CD4-positive, alpha-beta memory T cell (primary cell): ENCODE measurements at regions not wholly inside any gene's neighbourhood (a gene's known extent, or its start where the extent isn't known, plus 50 kb on each side); places are given as distances from the start of the nearest gene placed in this dataset.

Source experiments
- CTCF ChIA-PET: fragments of 350-600 bp; sonication (Branson Sonifier 250); formaldehyde crosslinking; loops from one replicate; lab custom pipeline; 2021; ENCODE audit warnings: inconsistent platforms; ENCODE audit not compliant: partially characterized antibody; lab: Charles Lee
- POLR2A ChIA-PET: fragments of 350-600 bp; sonication (Branson Sonifier 250); formaldehyde crosslinking; loops from one replicate; lab custom pipeline; 2021; ENCODE audit not compliant: partially characterized antibody; lab: Charles Lee
- DNase-seq, 5 donors: peaks; one replicate each; pipeline versions ENCODE4 v3.0.0 to v3.0.0-alpha.2; 2020 to 2022; ENCODE audit warnings: mixed read lengths in 1 of 5
- H3K27ac ChIP-seq: one replicate; pipeline ENCODE4 v1.7.0; 2013; ENCODE audit warnings: low read depth, low read length
- H3K27me3 ChIP-seq: 2 replicates; pipeline ENCODE4 v1.7.0; 2013; ENCODE audit warnings: mild to moderate bottlenecking, low read length, moderate library complexity; ENCODE audit not compliant: insufficient read depth
- H3K36me3 ChIP-seq: 2 replicates; pipeline ENCODE4 v1.7.0; 2013; ENCODE audit warnings: mild to moderate bottlenecking, low read length, moderate library complexity; ENCODE audit not compliant: insufficient read depth
- H3K4me1 ChIP-seq: 2 replicates; pipeline ENCODE4 v1.7.0; 2013; ENCODE audit warnings: mild to moderate bottlenecking, low read length, moderate library complexity; ENCODE audit not compliant: insufficient read depth
- H3K4me3 ChIP-seq, 2 donors: one replicate each; pipeline ENCODE4 v1.7.0; 2013; ENCODE audit warnings: low read length in 2 of 2, mild to moderate bottlenecking in 1 of 2
- H3K9me3 ChIP-seq, 2 donors: one replicate each; pipeline ENCODE4 v1.7.0; 2013; ENCODE audit warnings: low read length in 2 of 2, control low read depth in 1 of 2; ENCODE audit not compliant: control insufficient read depth in 1 of 2
- H3K27ac Mint-ChIP-seq, 7 donors: one replicate each; pipeline ENCODE4 v1.8.0; 2020 to 2021; ENCODE audit warnings: mixed read lengths in 7 of 7, mild to moderate bottlenecking in 6 of 7, inconsistent platforms in 3 of 7, moderate library complexity in 3 of 7
- H3K27me3 Mint-ChIP-seq, 2 donors: one replicate each; pipeline ENCODE4 v1.8.0; 2020 to 2021; ENCODE audit warnings: mixed read lengths in 2 of 2
- H3K36me3 Mint-ChIP-seq, 2 donors: one replicate each; pipeline ENCODE4 v1.8.0; 2020 to 2021; ENCODE audit warnings: mixed read lengths in 2 of 2, inconsistent platforms in 1 of 2, mild to moderate bottlenecking in 1 of 2
- H3K4me1 Mint-ChIP-seq, 4 donors: one replicate each; pipeline ENCODE4 v1.8.0; 2020 to 2021; ENCODE audit warnings: mixed read lengths in 4 of 4, mild to moderate bottlenecking in 1 of 4
- H3K4me3 Mint-ChIP-seq, 8 donors: one replicate each; pipeline ENCODE4 v1.8.0; 2020 to 2021; ENCODE audit warnings: mixed read lengths in 8 of 8, mild to moderate bottlenecking in 7 of 8, moderate library complexity in 6 of 8, inconsistent platforms in 3 of 8
- H3K9me3 Mint-ChIP-seq, 8 donors: one replicate each; pipeline ENCODE4 v1.8.0; 2020 to 2021; ENCODE audit warnings: mixed read lengths in 8 of 8, mild to moderate bottlenecking in 5 of 8, inconsistent platforms in 3 of 8, moderate library complexity in 1 of 8
- intact Hi-C: fragments of 100-400 bp; cut with micrococcal nuclease; formaldehyde crosslinking; loops from one replicate; pipeline ENCODE4 v1.15.1; 2023

GRCh38 chr13:48600374-48601364, 53.1 kb upstream of the CYSLTR2 start:
- H3K4me3 Mint-ChIP-seq, result no peak overlapping the region
- CTCF ChIA-PET, result interaction anchor here (1.3 to 8.4 kb wide), 3 partner anchors 10 to 168 kb away, joined by 3 to 71 read pairs (median 4); no protein-coding TSS in a partner anchor
- intact Hi-C loops, result no loop called here

GRCh38 chr13:48602296-48603016, 51.3 kb upstream of the CYSLTR2 start:
- Histone ChIP-seq H3K27ac (no peak overlapping the region), H3K4me3 (no peak overlapping the region), H3K36me3 (no peaks in the 10 kb centered on the region), H3K4me1 (no peaks in the 10 kb centered on the region), H3K9me3 (no peaks in the 10 kb centered on the region), H3K27me3 (no peaks in the 10 kb centered on the region)
- H3K36me3 Mint-ChIP-seq, result peaks cover 0 to 4% of the 10 kb centered on the region in 2 donors
- peaks cover 0 to 3% of the 10 kb centered on the region in 2 donors for H3K27me3 Mint-ChIP-seq
- peaks cover 0 to 16% (median 13%) of the 10 kb centered on the region in 8 donors for H3K9me3 Mint-ChIP-seq
- ChIA-PET CTCF (no interaction called here), POLR2A (interaction anchor here (0.6 kb wide), 1 partner anchor 10 kb away, joined by 3 read pairs; no protein-coding TSS in a partner anchor)
- no peak for DNase-seq
- peak overlapping the region in 1 of 7 donors; percentile 21 for H3K27ac Mint-ChIP-seq
- H3K4me1 Mint-ChIP-seq, result peaks cover 3 to 7% (median 5%) of the 10 kb centered on the region in 4 donors
- intact Hi-C loops, result no loop called here
- H3K4me3 Mint-ChIP-seq, result peak overlapping the region in 1 of 8 donors; percentile 59

More at GRCh38 chr13:48600374-48601364, 53.1 kb upstream of the CYSLTR2 start:
- H3K4me3 ChIP-seq, result no peak overlapping the region
- H3K27me3 ChIP-seq, result no peaks in the 10 kb centered on the region
- H3K9me3 ChIP-seq, result no peaks in the 10 kb centered on the region
- peaks cover 0 to under 1% of the 10 kb centered on the region in 2 donors for H3K27me3 Mint-ChIP-seq
- no peaks in the 10 kb centered on the region for H3K4me1 ChIP-seq
- POLR2A ChIA-PET, result no interaction called here
- no peaks in the 10 kb centered on the region for H3K36me3 ChIP-seq
- H3K36me3 Mint-ChIP-seq, result no peaks in the 10 kb centered on the region
- no peak overlapping the region for H3K27ac ChIP-seq
- H3K9me3 Mint-ChIP-seq, result peaks cover 0 to 3% (median 1%) of the 10 kb centered on the region in 8 donors
- no peak overlapping the region for H3K27ac Mint-ChIP-seq
- DNase-seq, result no peak
- peaks cover 3 to 7% (median 5%) of the 10 kb centered on the region in 4 donors for H3K4me1 Mint-ChIP-seq

GRCh38 chr13:48603375-48603774, 50.4 kb upstream of the CYSLTR2 start:
- no peak for DNase-seq
- no peaks in the 10 kb centered on the region for H3K27me3 ChIP-seq
- Mint-ChIP-seq H3K4me1 (peaks cover 3 to 7% (median 5%) of the 10 kb centered on the region in 4 donors), H3K27me3 (peaks cover 0 to 3% of the 10 kb centered on the region in 2 donors), H3K9me3 (peaks cover 0 to 23% (median 16%) of the 10 kb centered on the region in 8 donors), H3K4me3 (no peak overlapping the region), H3K27ac (no peak overlapping the region), H3K36me3 (peaks cover 0 to 4% of the 10 kb centered on the region in 2 donors)
- no peak overlapping the region for H3K27ac ChIP-seq
- H3K9me3 ChIP-seq, result no peaks in the 10 kb centered on the region
- H3K4me3 ChIP-seq, result no peak overlapping the region
- intact Hi-C loops, result no loop called here
- POLR2A ChIA-PET, result interaction anchor here (0.6 kb wide), 1 partner anchor 9 kb away, joined by 3 read pairs; no protein-coding TSS in a partner anchor
- no peaks in the 10 kb centered on the region for H3K36me3 ChIP-seq
- no peaks in the 10 kb centered on the region for H3K4me1 ChIP-seq
- CTCF ChIA-PET, result no interaction called here
